HG03066 (cell line): ENCODE measurements at regions not wholly inside any gene's neighbourhood (a gene's known extent, or its start where the extent isn't known, plus 50 kb on each side); places are given as distances from the start of the nearest gene placed in this dataset.
"Not testable (repeated sequence)": the region's sequence is repeated elsewhere in the genome, so short reads cannot be mapped to it uniquely, and the experiment has no call there.

Experiments
- ATAC-seq: cut with Tn5 transposase; IDR thresholded peaks from one replicate; pipeline ENCODE4 v1.9.1; 2021; ENCODE audit warnings: low read depth; ENCODE audit not compliant: unreplicated experiment

DNA sequence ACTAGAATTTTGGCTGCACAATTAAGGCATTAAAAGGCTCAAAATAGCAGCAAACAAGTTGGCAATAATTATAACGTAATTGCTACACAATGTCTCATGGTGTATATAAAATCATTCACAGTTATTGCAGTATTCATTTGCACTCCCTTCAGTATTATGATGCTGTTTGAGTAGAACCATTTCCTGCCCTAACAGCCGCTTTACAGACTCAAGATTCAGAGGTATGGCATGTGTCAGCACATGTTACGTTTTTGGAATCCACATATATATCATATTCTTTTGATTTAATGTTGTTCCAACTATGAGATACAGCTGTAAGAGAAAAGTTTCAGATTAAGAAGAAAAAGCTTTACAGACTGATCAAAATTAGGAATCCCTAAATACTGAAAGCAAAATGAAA, 56.3 kb upstream of the NCKAP5 start:
- ATAC-seq = no peak

DNA sequence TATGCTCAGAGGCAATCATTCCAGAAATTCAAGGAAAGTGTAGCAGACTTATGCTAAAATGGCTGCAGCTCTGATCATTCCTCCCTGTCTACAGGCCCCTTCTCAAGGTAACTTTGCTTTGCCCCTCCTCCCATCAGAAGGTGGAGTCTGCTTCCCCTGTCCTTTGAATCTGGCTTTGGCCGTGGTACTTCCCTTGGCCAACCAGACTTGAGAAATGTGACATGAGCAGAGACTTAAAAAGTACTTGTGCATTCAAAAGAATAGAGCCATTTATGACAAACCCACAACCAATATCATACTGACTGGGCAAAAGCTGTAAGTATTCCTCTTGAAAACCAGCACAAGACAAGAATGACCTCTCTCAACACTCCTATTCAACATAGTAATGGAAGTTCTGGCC, 59.5 kb upstream of the NCKAP5 start:
- no peak for ATAC-seq

DNA sequence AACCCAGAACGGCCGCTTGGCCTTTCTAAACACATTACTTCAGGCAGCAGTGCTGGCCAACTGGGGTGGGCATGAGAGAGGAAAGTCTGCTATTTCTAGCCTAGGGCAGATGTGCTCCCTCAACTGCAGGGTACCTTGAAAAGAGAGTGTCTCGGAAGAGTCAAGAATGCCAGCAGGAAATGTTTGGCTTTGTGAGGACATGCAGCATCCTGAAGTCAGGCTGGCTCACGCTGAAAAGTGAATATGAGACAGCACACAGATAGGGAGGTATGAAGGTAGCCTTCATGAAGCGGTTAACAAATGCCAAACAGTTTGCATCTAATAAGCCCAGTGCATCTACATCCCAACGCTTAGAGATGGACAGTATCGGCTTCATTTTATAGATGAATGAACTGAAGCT, 65.0 kb upstream of the NCKAP5 start:
- no peak for ATAC-seq

DNA sequence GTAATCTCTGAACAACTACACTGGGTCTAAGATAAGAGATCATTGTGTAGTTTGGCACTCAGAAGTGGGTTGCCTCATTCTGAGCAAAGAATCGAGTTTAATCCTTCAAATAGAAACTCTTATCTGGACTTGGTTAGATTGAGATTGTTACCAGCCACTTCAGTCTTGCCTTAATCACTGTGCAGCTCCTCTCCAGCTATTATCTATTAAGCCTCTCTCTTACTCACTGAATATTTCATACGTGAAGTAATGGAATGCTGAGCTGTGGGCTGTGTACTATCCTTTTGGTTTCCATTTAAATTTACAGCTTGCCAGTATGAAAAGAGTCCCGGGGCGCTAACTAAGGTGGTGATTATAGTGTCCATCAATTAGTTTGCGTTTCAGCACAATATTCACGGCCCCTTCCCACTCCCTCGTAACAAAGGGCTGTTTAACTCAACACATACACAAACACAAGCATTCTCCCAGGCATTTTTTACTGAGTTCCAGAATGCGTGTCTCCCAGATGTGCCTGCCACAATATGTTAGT, 65.7 kb upstream of the NCKAP5 start:
- no peak for ATAC-seq

DNA sequence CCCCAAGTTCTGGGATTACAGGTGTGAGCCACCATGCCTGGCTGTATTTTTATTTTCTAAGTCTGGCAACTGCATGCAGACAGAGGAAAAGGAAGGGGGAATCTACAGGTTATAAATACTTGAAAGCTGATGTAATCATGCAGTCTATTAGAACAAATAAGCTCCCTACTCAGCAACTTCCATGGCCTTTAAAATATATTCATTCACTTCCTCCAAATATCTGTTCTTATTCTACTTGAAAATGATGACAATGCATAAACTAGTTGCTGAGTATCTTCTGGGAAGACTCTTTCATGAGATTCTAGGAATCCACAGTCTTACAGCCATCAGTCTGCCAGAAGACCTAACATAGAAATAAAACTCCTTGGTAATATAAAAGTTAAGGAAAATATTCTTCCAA, 66.9 kb upstream of the NCKAP5 start:
- ATAC-seq = no peak

DNA sequence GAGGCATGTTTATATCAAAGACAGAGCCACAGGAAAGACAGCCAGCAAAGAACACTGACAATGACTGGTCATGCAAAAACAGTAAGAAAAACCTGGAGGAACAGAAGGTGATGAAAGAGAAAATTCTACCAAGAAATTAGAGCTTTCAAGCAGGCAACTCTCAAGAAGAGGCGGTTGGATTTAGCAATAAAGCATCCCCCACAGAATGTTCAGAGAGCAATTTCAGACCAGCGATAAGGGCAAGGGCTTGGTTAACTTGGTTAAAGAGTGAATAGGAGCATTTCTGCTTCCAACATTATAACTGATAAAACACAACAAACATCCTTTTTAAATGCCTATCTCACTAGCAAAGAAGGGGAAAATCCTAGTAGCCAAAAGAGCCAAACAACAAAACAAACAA, 68.0 kb upstream of the NCKAP5 start:
- no peak for ATAC-seq

DNA sequence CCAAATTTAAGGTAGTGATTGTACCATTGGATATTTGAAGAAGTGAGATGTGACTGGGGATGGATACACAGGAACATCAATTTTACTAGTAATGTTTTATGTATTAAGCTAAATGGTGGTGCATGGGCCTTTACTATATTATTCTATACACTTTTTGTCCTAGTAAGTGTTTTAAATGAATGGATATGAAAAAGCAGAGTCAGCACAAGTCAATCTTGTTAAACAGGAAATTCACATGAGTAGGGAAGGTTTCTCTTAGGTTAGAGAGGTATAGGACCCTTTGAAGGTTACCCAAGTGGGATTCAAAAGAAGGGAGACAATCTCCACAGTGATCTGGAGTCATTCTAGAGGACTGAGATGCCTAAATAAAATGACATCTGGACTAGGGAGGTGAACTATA, 71.8 kb upstream of the NCKAP5 start:
- ATAC-seq = no peak

DNA sequence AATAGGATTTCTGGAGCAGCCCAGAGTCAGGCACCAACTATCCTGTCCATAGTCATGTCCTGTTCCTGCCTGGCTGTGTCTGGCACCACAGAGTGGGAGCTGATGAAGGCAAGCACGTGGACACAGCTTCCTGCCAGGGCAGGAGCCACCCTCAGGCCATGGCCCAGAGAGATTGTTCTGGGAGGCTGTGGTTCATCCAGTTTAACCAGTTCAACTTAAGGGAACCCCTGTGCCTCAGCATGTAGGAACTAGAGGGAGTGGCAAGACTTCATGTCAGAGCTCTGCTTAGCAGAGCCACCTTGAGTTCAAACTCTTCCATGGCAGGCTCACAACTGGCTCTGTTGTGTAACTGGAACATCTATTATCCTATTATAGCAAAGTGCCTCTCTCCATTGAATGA, 73.2 kb upstream of the NCKAP5 start:
- ATAC-seq = no peak

DNA sequence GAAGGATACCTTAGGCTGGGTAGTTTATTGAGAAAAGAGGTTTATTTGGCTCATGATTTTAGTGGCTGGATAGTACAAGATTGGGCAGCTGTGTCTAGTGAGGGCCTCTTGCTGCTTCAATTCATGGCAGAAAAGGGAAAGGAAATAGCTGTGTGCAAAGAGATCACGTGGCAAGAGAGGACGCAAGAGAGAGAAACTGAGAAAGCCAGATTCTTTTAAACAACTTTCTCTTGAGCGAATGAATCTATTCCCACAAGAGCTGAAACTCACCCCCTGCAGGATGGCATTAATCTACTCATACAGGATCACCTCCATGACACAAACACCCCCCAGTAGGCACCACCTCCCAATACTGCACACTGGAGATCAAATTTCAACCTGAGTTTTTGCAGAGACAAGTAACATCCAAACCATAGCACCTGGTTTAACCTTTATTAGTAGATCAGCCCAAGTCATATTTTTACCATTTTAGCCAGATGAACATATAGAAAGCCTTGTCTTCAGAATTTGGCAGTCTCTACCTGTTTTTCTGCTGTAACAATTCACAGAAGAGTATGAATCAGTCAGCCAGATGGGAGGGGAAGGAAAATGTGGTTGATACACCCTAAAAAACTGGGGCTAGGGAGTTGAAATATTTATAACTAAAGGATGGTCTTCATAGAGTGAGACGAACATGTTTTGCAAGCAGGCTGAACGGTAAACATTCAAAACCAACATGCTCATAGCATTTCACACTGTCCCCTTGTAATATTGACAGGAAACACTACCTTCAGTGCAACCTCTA, 73.9 kb upstream of the NCKAP5 start:
- ATAC-seq = no peak

DNA sequence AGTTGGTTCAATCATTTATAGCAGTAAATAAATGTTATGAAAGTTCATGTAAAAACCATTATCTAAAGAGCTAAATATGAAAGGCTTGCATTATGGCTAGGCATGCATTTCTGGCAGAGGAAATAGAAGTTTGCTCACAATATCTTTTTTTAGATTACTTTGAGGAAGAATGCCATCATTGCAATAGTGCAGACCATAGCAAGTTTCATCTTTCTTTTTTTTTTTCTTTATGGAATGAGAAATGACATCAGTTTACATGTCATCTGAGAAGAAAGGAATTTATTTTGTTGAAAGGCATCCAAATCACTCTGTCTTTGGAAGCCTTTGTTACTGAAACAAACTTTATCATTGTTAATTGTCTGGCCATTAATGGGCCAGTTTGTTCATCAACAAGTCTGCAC, 74.5 kb upstream of the NCKAP5 start:
- ATAC-seq = no peak

DNA sequence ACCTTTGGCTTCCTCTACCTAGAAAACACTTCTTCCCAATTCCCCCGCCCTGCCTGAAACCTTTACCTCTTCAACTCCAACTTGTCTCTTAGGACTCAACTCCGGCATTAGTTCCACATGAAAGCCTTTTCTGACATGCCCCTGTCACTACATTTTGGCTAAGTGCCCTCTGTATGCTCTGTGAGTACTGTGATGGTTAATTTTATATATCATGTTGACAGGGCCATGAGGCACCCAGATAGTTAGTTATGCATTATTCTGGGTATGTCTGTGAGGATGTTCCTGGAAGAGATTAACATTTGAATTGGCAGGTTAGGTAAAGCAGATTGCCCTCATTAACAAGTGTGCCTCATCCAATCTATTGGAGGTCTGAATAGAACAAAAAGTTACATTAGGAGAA, 75.6 kb upstream of the NCKAP5 start:
- no peak for ATAC-seq

DNA sequence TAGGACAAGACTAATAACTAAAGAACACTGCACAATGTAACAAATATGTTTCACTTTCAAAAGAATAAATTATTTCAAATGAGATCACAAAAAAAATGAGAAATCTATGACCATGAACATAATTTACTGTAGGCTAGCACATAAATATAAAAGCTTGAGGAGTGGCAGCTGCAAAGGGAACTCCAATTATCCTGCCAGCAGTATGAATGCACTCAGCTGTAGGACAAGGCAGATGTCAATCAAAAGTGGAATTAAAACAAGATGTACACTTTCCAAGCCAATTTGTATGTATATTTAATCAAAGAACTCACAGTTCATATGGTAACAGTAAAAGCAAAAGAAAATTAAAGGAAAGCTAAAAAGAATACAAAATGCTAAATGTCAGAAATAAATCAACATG, 76.6 kb upstream of the NCKAP5 start:
- ATAC-seq = no peak

DNA sequence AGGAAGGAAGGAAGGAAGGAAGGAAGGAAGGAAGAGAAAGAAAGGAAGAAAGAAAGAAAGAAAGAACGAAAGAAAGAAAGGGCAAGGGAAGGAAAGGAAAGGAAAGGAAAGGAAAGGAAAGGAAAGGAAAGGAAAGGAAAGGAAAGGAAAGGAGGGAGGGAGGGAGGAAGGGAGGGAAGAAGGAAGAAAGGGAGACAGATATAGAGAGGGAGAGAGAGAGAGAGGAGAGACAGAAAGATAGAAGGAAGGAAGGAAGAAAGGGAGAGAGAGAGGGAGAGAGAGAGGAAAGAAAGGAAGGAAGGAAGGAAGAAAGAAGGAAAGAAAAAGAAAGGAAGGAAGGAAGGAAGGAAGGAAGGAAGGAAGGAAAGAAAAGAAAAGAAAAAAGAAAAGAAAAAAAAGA, 79.1 kb upstream of the NCKAP5 start:
- ATAC-seq = not testable (repeated sequence)

DNA sequence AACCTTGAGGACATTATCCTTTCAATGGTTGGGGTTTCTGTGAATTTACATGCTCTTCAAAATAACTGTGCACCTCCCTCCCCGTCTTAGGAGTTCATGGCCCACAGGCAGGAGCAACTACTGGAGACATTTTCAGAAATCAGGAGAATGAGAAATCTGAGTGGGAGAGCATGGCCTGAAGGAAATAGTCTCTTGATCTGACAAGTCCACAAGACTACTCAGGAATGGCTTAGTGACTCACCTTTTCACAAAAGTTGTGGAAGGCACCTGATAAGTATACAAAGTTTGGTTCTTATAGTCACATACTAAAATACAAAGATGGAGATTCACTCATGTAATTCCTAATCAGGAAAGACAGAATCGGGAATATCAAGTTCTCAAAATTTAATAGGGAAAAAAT, 83.6 kb upstream of the NCKAP5 start:
- ATAC-seq = no peak

DNA sequence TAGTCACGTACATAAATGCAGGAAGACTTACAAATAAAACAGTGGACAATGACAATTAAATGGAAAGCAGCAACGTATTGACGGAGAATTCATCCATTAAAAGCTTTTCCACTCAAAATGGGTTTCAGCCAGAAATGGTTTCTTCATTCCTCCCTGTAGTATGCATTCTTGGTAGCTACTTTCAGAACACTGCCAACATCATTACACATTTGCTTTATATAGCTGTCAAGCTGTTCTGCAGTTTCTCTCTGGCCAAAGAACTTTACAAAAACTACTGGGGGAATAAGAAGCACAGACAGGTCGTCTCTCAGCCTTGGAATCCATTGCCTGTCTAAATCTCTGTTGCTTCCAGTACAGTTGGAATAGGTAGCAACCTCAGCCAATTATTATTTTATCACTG, 84.1 kb upstream of the NCKAP5 start:
- no peak for ATAC-seq

DNA sequence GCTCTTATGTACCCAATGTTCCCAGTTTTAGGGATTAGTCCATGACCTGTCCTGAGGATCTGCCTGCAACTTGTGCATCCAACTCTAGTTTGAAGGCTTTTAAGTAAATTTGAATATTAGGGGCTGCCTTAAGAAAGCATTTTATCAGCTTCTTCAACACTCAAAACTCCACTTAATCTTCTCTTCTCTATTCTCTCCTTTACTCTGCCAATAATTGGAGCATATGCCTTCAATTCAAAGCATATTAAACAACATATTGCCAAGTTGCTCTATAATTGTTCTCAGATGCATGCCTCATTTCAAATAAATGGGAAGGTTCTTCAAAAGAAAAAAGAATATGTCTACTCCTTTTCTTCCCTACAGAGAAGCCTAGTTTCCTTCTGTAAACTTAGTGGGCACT, 84.8 kb upstream of the NCKAP5 start:
- no peak for ATAC-seq

DNA sequence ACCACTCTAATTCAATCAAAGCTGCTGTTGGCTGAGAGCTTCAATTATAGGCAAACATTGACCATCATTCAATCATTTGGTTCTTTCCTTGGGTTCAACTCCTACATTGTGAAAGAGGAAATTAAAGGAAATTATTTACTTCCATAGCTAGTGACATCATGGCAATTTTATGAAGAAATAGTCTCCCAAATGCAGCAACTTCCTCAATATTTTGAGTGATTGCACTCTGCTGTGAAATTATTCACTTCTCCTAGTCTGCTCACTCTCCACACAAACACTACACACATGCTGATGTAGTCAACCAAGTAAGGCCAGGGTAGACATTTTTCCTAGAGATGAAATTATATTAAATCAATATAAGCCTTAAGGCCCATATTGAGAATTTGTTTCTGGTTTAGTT, 86.7 kb upstream of the NCKAP5 start:
- ATAC-seq = no peak

DNA sequence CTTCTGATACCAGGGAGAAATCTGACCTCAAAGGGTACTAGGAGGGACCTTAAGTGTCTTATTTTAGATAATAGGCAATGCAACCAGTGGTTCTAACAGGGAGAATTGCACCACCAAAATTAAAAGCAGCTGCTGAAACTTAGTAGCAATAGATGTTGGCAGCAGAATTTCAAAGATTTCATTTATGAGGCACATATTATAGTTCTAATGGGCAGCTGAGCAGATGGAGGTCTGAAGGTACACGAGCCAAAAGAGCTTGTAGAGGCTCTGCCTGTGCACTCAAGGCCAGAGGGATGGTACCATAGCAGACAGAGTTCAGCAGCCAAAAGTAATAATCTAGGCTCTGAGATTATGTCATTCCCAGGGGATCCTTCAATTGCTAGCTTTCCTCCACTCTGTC, 87.3 kb upstream of the NCKAP5 start:
- no peak for ATAC-seq

DNA sequence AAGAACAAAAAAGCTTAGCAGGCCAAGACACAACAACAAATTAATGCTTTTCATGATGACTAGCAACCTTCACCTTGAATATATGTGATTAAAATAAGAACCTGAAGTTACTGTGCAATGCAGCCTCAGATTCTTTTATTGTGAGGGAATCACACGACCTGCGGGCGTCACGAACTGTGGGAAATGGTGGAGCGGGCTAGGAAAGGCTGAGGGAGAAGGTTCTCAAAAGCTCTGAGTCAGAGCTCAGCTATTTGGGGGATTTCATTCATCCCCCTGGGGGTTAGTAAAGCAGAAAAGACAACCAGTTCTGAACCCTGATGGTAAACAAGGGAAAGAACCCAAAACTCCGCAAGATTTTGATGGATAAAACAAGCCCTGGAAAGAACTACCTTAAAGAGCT, 89.3 kb upstream of the NCKAP5 start:
- ATAC-seq = no peak

DNA sequence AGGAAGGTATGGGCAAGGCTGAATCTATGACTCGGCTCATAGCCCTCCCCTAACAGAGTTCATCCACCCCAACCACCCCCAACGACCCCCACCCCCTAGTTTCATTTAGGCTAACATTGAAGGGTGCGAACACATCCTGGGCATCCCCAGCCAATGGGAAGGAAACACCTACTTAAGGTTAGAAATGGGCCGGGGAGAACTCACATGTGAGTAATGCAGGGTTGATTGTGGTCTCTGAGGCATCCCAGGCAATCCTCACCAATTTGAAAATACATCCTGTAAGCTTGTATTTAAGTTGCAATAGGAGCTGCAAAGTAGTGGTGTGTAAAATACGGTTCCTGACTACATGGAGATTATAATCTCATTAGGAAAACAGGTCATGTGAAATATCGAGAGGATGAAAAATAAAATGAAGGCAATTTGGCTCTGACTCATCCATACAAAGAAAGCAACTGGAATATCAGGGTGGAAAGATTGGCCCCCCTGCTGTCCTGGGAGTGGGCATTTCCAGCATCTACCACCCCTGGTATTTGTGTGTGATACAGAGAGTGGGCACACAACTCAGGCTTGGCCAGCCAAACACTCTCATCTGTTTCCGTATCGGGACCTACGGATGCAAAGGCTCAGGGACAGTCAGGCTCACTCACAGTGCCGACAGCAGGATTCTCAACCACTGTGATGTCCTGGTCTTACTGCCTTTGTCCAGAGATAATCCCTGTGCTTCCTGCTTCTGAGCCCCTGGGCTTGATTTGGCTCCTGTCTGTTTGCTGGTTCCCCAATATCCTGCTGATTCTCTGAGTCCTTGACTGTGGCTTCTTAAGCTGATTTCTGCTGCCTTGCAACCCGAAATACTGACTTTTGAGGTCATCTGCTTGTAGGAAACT, 90.0 kb upstream of the NCKAP5 start:
- ATAC-seq = no peak

DNA sequence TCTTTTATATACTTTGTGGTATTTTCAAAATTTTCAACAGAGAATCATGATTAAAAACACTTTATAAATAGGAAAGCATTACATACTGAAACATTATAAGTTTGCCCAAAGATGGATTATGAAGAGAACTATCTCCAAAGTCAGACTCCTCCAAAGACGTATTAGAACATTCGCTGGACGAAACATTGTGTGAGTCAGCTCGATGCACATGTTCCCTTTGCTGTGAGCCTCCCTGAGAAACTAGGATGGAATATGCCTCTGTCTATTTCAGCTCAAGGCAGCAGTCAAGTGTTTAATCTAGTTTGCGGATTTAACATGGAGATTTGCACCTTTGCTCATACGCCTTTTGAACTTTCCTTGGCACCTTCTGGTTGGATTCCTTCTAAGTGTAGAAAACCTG, 92.2 kb upstream of the NCKAP5 start:
- ATAC-seq = no peak

DNA sequence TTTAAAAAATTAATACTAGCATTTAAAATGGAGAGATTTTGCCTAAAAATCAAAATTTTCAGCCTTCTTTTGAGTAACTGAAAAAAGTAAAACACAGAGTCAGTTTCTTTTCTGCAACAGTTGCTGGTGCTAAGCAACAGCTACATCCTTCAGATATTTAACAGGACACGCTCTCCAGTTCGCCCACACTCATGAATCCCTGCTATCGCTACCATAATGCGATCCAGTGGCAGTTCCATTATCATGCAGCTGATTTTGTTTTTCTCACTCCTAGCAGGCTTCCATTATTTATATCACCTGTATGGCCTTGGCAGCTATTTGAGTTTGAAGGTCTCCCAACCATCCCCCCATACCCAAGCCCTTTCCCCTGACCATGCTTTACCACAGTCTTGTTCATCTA, 93.1 kb upstream of the NCKAP5 start:
- ATAC-seq = no peak
